ENCODE measurements at regions not wholly inside any gene's neighbourhood (a gene's known extent, or its start where the extent isn't known, plus 50 kb on each side); places are given as distances from the start of the nearest gene placed in this dataset.

GRCh38 chr7:46006212-46006611, 85.1 kb upstream of the IGFBP3 start:
- intact Hi-C loops (cut with micrococcal nuclease): no loop called here
- Mint-ChIP-seq H3K4me3 (no peak overlapping the region), H3K36me3 (ENCODE audit: low read depth) (no peaks in the 10 kb centered on the region), H3K27ac (no peak overlapping the region), H3K27me3 (no peaks in the 10 kb centered on the region), H3K9me3 (peaks cover 3% of the 10 kb centered on the region), H3K4me1 (ENCODE audit: low read depth) (no peaks in the 10 kb centered on the region)
- DNase-seq (no peak), ATAC-seq (no peak)
- no peak for TF ChIP-seq CTCF (IDR thresholded peaks at IDR 0.05)
- ChIA-PET CTCF (no interaction called here), POLR2A (no interaction called here)

GRCh38 chr7:46004965-46005364, 83.9 kb upstream of the IGFBP3 start:
- Mint-ChIP-seq H3K9me3 (peaks cover 3% of the 10 kb centered on the region), H3K36me3 (ENCODE audit: low read depth) (no peaks in the 10 kb centered on the region), H3K4me3 (no peak overlapping the region), H3K27ac (no peak overlapping the region), H3K27me3 (no peaks in the 10 kb centered on the region), H3K4me1 (ENCODE audit: low read depth) (no peaks in the 10 kb centered on the region)
- POLR2A ChIA-PET: no interaction called here
- ATAC-seq: no peak
- CTCF ChIA-PET: no interaction called here
- no peak for DNase-seq
- intact Hi-C loops (cut with micrococcal nuclease): no loop called here
- TF ChIP-seq CTCF (IDR thresholded peaks at IDR 0.05): no peak

- ChIA-PET CTCF (no interaction called here), POLR2A (no interaction called here)
- H3K36me3 Mint-ChIP-seq (ENCODE audit: low read depth): no peaks in the 10 kb centered on the region
- DNase-seq (no peak), ATAC-seq (no peak)
- H3K4me1 Mint-ChIP-seq (ENCODE audit: low read depth): no peaks in the 10 kb centered on the region
- no peak for TF ChIP-seq CTCF (IDR thresholded peaks at IDR 0.05)
- H3K4me3 Mint-ChIP-seq: no peak overlapping the region
- H3K9me3 Mint-ChIP-seq: peaks cover 3% of the 10 kb centered on the region
- intact Hi-C loops (cut with micrococcal nuclease): no loop called here
- no peak overlapping the region for H3K27ac Mint-ChIP-seq
- no peaks in the 10 kb centered on the region for H3K27me3 Mint-ChIP-seq
These were observed 83.1 kb upstream of the IGFBP3 start for GRCh38 chr7:46003896-46004875.

DNA sequence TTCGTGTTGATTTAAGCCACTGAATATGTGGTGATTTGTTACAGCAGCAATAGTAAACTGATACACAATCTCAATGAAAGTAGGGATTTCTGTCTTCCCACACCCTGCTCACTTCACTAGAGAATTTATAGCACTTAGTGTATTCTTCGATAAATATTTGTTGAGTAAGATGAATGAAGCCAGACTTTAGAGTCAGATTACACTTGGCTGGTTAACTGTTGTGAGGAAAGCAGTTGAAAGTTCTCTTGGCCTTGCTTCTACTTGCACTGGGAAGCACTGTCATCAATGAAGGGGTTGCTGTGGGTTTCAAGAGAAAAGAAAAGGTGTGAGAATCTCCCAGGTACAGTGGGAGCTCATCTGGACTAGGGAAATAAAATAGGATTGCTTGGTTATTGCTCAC, 82.1 kb upstream of the IGFBP3 start:
- CTCF ChIA-PET: no interaction called here
- no peak for DNase-seq

More for the DNA sequence above, 82.1 kb upstream of the IGFBP3 start:
- POLR2A ChIA-PET: no interaction called here
- Mint-ChIP-seq H3K4me1 (ENCODE audit: low read depth) (no peaks in the 10 kb centered on the region), H3K9me3 (peaks cover 3% of the 10 kb centered on the region), H3K4me3 (no peak overlapping the region), H3K36me3 (ENCODE audit: low read depth) (no peaks in the 10 kb centered on the region), H3K27ac (no peak overlapping the region), H3K27me3 (no peaks in the 10 kb centered on the region)
- intact Hi-C loops (cut with micrococcal nuclease): no loop called here
- TF ChIP-seq CTCF (IDR thresholded peaks at IDR 0.05): no peak
- ATAC-seq: no peak
